HEK293 (cell line): ENCODE measurements at regions not wholly inside any gene's neighbourhood (a gene's known extent, or its start where the extent isn't known, plus 50 kb on each side); places are given as distances from the start of the nearest gene placed in this dataset.
"Not testable (repeated sequence)": the region's sequence is repeated elsewhere in the genome, so short reads cannot be mapped to it uniquely, and the experiment has no call there.

Source experiments
- FEZF1 ChIP-seq: fragments of 450-650 bp; formaldehyde crosslinking; IDR thresholded peaks from 2 replicates; pipeline ENCODE4 v1.5.1; 2016; ENCODE audit warnings: missing biosample characterization, missing genetic modification characterization
- MYNN ChIP-seq: fragments of 450-650 bp; formaldehyde crosslinking; IDR thresholded peaks from 2 replicates; pipeline ENCODE4 v1.5.1; 2016; ENCODE audit warnings: missing biosample characterization, missing genetic modification characterization, borderline replicate concordance
- TCF7L2 ChIP-seq: IDR thresholded peaks from 2 replicates; pipeline ENCODE4 v1.6.1; 2011; ENCODE audit warnings: low read depth, mild to moderate bottlenecking, inconsistent platforms, low read length, moderate library complexity, borderline replicate concordance
- ZEB2 ChIP-seq: fragments of 450-650 bp; formaldehyde crosslinking; IDR thresholded peaks from 2 replicates; pipeline ENCODE4 v1.5.1; 2016; ENCODE audit warnings: missing biosample characterization, missing genetic modification characterization
- ZIC2 ChIP-seq: fragments of 450-650 bp; formaldehyde crosslinking; IDR thresholded peaks from 2 replicates; pipeline ENCODE4 v1.5.1; 2016; ENCODE audit warnings: missing biosample characterization, missing genetic modification characterization
- TF ChIP-seq, protein P1 (sequence below): fragments of 450-650 bp; formaldehyde crosslinking; IDR thresholded peaks from 2 replicates; pipeline ENCODE4 v1.5.1; 2016; ENCODE audit warnings: missing biosample characterization, missing genetic modification characterization
- TF ChIP-seq, protein P2 (sequence below): fragments of 450-650 bp; formaldehyde crosslinking; IDR thresholded peaks from 2 replicates; pipeline ENCODE4 v1.5.1; 2016; ENCODE audit warnings: missing biosample characterization, missing genetic modification characterization
- TF ChIP-seq, protein P3 (sequence below): fragments of 450-650 bp; formaldehyde crosslinking; conservative IDR thresholded peaks from 2 replicates; pipeline ENCODE4 v1.5.1; 2016; ENCODE audit warnings: low read depth, missing biosample characterization, missing genetic modification characterization
- TF ChIP-seq, protein P4 (sequence below): fragments of 450-650 bp; formaldehyde crosslinking; IDR thresholded peaks from 2 replicates; pipeline ENCODE4 v1.5.1; 2016; ENCODE audit warnings: missing biosample characterization, missing genetic modification characterization

DNA sequence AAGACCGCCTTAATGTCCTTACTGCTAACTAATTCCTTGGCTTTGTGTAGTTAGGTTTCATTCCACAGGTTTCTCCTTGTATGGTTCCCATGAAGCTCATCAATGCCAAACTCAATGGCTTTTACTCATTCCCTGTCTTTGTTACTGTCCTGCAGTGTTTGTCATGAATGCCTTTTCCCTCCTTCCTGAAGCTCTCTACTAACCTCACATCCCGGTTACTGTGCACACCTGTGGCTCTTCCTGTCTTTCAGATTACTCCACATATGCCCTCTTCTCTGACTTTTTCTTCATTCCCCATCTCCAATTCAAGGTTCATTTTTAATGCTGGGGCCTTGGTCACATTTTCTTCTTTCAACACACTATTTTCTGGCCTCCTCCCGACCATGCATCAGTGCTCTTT lies 66.1 kb downstream of the TRIM43 start:
- TF ChIP-seq, protein P1, sequence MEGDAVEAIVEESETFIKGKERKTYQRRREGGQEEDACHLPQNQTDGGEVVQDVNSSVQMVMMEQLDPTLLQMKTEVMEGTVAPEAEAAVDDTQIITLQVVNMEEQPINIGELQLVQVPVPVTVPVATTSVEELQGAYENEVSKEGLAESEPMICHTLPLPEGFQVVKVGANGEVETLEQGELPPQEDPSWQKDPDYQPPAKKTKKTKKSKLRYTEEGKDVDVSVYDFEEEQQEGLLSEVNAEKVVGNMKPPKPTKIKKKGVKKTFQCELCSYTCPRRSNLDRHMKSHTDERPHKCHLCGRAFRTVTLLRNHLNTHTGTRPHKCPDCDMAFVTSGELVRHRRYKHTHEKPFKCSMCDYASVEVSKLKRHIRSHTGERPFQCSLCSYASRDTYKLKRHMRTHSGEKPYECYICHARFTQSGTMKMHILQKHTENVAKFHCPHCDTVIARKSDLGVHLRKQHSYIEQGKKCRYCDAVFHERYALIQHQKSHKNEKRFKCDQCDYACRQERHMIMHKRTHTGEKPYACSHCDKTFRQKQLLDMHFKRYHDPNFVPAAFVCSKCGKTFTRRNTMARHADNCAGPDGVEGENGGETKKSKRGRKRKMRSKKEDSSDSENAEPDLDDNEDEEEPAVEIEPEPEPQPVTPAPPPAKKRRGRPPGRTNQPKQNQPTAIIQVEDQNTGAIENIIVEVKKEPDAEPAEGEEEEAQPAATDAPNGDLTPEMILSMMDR (tag by site-specific recombination): not testable (repeated sequence)
- TF ChIP-seq, protein P2, sequence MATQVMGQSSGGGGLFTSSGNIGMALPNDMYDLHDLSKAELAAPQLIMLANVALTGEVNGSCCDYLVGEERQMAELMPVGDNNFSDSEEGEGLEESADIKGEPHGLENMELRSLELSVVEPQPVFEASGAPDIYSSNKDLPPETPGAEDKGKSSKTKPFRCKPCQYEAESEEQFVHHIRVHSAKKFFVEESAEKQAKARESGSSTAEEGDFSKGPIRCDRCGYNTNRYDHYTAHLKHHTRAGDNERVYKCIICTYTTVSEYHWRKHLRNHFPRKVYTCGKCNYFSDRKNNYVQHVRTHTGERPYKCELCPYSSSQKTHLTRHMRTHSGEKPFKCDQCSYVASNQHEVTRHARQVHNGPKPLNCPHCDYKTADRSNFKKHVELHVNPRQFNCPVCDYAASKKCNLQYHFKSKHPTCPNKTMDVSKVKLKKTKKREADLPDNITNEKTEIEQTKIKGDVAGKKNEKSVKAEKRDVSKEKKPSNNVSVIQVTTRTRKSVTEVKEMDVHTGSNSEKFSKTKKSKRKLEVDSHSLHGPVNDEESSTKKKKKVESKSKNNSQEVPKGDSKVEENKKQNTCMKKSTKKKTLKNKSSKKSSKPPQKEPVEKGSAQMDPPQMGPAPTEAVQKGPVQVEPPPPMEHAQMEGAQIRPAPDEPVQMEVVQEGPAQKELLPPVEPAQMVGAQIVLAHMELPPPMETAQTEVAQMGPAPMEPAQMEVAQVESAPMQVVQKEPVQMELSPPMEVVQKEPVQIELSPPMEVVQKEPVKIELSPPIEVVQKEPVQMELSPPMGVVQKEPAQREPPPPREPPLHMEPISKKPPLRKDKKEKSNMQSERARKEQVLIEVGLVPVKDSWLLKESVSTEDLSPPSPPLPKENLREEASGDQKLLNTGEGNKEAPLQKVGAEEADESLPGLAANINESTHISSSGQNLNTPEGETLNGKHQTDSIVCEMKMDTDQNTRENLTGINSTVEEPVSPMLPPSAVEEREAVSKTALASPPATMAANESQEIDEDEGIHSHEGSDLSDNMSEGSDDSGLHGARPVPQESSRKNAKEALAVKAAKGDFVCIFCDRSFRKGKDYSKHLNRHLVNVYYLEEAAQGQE: not testable (repeated sequence)
- TF ChIP-seq ZIC2 (tag by site-specific recombination); TCF7L2; ZEB2 (tag by site-specific recombination); MYNN; FEZF1 (tag by site-specific recombination): not testable (repeated sequence)
- TF ChIP-seq, protein P3, sequence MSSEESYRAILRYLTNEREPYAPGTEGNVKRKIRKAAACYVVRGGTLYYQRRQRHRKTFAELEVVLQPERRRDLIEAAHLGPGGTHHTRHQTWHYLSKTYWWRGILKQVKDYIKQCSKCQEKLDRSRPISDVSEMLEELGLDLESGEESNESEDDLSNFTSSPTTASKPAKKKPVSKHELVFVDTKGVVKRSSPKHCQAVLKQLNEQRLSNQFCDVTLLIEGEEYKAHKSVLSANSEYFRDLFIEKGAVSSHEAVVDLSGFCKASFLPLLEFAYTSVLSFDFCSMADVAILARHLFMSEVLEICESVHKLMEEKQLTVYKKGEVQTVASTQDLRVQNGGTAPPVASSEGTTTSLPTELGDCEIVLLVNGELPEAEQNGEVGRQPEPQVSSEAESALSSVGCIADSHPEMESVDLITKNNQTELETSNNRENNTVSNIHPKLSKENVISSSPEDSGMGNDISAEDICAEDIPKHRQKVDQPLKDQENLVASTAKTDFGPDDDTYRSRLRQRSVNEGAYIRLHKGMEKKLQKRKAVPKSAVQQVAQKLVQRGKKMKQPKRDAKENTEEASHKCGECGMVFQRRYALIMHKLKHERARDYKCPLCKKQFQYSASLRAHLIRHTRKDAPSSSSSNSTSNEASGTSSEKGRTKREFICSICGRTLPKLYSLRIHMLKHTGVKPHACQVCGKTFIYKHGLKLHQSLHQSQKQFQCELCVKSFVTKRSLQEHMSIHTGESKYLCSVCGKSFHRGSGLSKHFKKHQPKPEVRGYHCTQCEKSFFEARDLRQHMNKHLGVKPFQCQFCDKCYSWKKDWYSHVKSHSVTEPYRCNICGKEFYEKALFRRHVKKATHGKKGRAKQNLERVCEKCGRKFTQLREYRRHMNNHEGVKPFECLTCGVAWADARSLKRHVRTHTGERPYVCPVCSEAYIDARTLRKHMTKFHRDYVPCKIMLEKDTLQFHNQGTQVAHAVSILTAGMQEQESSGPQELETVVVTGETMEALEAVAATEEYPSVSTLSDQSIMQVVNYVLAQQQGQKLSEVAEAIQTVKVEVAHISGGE (tag by site-specific recombination): not testable (repeated sequence)
- TF ChIP-seq, protein P4, sequence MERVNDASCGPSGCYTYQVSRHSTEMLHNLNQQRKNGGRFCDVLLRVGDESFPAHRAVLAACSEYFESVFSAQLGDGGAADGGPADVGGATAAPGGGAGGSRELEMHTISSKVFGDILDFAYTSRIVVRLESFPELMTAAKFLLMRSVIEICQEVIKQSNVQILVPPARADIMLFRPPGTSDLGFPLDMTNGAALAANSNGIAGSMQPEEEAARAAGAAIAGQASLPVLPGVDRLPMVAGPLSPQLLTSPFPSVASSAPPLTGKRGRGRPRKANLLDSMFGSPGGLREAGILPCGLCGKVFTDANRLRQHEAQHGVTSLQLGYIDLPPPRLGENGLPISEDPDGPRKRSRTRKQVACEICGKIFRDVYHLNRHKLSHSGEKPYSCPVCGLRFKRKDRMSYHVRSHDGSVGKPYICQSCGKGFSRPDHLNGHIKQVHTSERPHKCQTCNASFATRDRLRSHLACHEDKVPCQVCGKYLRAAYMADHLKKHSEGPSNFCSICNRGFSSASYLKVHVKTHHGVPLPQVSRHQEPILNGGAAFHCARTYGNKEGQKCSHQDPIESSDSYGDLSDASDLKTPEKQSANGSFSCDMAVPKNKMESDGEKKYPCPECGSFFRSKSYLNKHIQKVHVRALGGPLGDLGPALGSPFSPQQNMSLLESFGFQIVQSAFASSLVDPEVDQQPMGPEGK (tag by site-specific recombination): not testable (repeated sequence)
